HepG2 (cell line): ENCODE measurements at regions not wholly inside any gene's neighbourhood (a gene's known extent, or its start where the extent isn't known, plus 50 kb on each side); places are given as distances from the start of the nearest gene placed in this dataset.

Source experiments
- EZH2 ChIP-seq: conservative IDR thresholded peaks from 2 replicates; pipeline ENCODE4 v1.6.1; 2012; ENCODE audit warnings: mild to moderate bottlenecking, low read depth, low read length, moderate library complexity
- GLI4 ChIP-seq: sonication (generic); formaldehyde crosslinking; IDR thresholded peaks from 2 replicates; pipeline ENCODE4 v1.5.1; 2020; ENCODE audit warnings: missing genetic modification reagents, mild to moderate bottlenecking, moderate library complexity, borderline replicate concordance
- NFE2 ChIP-seq: sonication (generic); formaldehyde crosslinking; IDR thresholded peaks from 2 replicates; pipeline ENCODE4 v1.4.0; 2020; ENCODE audit warnings: missing genetic modification reagents
- POLR2A ChIP-seq, 2 experiments: IDR thresholded peaks; 2 replicates each; pipeline ENCODE4 v1.6.1; 2011; ENCODE audit warnings: low read depth in 2 of 2, low read length in 2 of 2, mild to moderate bottlenecking in 1 of 2, moderate library complexity in 1 of 2; ENCODE audit not compliant: insufficient read depth in 1 of 2
- RFX5 ChIP-seq: IDR thresholded peaks from 2 replicates; pipeline ENCODE4 v1.6.1; 2011; ENCODE audit warnings: low read depth, low read length, improper control_type of control experiment
- SUZ12 ChIP-seq: fragments of 150-350 bp; IDR thresholded peaks from 2 replicates; pipeline ENCODE4 v1.6.1; 2014; ENCODE audit warnings: low read depth, low read length
- ZNF20 ChIP-seq: sonication (generic); formaldehyde crosslinking; IDR thresholded peaks from 2 replicates; pipeline ENCODE4 v1.4.0; 2020; ENCODE audit warnings: mild to moderate bottlenecking, moderate library complexity, missing genetic modification reagents
- ZNF501 ChIP-seq: sonication (generic); formaldehyde crosslinking; IDR thresholded peaks from 2 replicates; pipeline ENCODE4 v1.5.1; 2020; ENCODE audit warnings: mild to moderate bottlenecking, moderate library complexity, missing genetic modification reagents
- ZSCAN29 ChIP-seq: sonication (generic); formaldehyde crosslinking; conservative IDR thresholded peaks from 2 replicates; pipeline ENCODE4 v1.4.0; 2020; ENCODE audit warnings: mild to moderate bottlenecking, missing genetic modification reagents
- TF ChIP-seq, protein P1 (sequence below): sonication (generic); formaldehyde crosslinking; conservative IDR thresholded peaks from 2 replicates; pipeline ENCODE4 v1.4.0; 2020; ENCODE audit warnings: missing genetic modification reagents
- TF ChIP-seq, protein P2 (sequence below): sonication (generic); formaldehyde crosslinking; IDR thresholded peaks from 2 replicates; pipeline ENCODE4 v1.4.0; 2020; ENCODE audit warnings: missing genetic modification reagents, borderline replicate concordance
- TF ChIP-seq, protein P3 (sequence below): sonication (generic); formaldehyde crosslinking; IDR thresholded peaks from 2 replicates; pipeline ENCODE4 v1.4.0; 2020; ENCODE audit warnings: missing genetic modification reagents
- TF ChIP-seq, protein P4 (sequence below): sonication (generic); formaldehyde crosslinking; IDR thresholded peaks from 2 replicates; pipeline ENCODE4 v1.5.0; 2020; ENCODE audit warnings: mild to moderate bottlenecking, missing genetic modification reagents, moderate library complexity
- TF ChIP-seq, protein P5 (sequence below): IDR thresholded peaks from 2 replicates; pipeline ENCODE4 v1.6.1; 2016; ENCODE audit warnings: low read depth, missing genetic modification reagents, missing compliant biosample characterization

DNA sequence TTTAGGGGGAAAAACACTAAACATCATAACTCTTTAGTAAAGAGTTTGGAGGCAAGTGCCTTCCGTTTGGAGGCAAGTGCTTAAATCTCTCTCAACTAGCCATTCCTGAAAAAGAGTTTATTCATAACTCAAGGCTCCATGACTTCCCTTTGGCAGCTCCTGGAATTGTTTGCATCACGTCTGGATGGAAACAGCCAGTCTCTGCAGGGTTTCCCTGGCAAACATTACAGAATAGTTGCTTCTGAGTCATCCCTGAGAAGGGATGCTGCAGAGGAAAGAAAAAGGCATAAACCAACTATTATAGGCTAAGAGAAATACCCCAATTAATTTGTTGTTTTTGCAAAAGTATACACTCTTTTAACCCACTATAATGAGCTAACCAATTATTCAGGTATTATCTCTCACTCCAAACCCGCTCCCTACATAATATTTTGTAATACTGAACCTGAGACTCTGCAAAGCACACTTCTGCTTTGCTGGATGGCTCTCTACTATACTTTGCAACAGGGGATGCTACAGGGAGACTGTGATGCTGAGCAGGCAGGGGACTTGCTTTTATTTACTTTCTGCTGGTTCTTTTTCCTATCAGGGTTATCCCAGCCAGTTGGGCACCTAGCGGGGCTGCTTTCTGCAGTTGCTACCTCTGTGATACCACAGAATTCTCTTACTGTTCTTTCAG lies 497.7 kb downstream of the FUT8 start:
- no peak for TF ChIP-seq EZH2
- TF ChIP-seq, protein P1, sequence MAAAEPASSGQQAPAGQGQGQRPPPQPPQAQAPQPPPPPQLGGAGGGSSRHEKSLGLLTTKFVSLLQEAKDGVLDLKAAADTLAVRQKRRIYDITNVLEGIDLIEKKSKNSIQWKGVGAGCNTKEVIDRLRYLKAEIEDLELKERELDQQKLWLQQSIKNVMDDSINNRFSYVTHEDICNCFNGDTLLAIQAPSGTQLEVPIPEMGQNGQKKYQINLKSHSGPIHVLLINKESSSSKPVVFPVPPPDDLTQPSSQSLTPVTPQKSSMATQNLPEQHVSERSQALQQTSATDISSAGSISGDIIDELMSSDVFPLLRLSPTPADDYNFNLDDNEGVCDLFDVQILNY (CRISPR knock-in tag), result no peak
- TF ChIP-seq ZSCAN29 (CRISPR knock-in tag), result no peak
- TF ChIP-seq, protein P2, sequence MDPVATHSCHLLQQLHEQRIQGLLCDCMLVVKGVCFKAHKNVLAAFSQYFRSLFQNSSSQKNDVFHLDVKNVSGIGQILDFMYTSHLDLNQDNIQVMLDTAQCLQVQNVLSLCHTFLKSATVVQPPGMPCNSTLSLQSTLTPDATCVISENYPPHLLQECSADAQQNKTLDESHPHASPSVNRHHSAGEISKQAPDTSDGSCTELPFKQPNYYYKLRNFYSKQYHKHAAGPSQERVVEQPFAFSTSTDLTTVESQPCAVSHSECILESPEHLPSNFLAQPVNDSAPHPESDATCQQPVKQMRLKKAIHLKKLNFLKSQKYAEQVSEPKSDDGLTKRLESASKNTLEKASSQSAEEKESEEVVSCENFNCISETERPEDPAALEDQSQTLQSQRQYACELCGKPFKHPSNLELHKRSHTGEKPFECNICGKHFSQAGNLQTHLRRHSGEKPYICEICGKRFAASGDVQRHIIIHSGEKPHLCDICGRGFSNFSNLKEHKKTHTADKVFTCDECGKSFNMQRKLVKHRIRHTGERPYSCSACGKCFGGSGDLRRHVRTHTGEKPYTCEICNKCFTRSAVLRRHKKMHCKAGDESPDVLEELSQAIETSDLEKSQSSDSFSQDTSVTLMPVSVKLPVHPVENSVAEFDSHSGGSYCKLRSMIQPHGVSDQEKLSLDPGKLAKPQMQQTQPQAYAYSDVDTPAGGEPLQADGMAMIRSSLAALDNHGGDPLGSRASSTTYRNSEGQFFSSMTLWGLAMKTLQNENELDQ, result no peak
- TF ChIP-seq, protein P3, sequence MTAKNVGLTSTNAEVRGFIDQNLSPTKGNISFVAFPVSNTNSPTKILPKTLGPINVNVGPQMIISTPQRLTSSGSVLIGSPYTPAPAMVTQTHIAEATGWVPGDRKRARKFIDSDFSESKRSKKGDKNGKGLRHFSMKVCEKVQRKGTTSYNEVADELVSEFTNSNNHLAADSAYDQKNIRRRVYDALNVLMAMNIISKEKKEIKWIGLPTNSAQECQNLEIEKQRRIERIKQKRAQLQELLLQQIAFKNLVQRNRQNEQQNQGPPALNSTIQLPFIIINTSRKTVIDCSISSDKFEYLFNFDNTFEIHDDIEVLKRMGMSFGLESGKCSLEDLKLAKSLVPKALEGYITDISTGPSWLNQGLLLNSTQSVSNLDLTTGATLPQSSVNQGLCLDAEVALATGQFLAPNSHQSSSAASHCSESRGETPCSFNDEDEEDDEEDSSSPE (CRISPR knock-in tag), result no peak
- no peak for TF ChIP-seq ZNF501 (CRISPR knock-in tag)
- TF ChIP-seq, protein P4, sequence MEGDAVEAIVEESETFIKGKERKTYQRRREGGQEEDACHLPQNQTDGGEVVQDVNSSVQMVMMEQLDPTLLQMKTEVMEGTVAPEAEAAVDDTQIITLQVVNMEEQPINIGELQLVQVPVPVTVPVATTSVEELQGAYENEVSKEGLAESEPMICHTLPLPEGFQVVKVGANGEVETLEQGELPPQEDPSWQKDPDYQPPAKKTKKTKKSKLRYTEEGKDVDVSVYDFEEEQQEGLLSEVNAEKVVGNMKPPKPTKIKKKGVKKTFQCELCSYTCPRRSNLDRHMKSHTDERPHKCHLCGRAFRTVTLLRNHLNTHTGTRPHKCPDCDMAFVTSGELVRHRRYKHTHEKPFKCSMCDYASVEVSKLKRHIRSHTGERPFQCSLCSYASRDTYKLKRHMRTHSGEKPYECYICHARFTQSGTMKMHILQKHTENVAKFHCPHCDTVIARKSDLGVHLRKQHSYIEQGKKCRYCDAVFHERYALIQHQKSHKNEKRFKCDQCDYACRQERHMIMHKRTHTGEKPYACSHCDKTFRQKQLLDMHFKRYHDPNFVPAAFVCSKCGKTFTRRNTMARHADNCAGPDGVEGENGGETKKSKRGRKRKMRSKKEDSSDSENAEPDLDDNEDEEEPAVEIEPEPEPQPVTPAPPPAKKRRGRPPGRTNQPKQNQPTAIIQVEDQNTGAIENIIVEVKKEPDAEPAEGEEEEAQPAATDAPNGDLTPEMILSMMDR (CRISPR knock-in tag), result no peak
- TF ChIP-seq NFE2, result no peak
- no peak for TF ChIP-seq GLI4
- TF ChIP-seq, protein P5, sequence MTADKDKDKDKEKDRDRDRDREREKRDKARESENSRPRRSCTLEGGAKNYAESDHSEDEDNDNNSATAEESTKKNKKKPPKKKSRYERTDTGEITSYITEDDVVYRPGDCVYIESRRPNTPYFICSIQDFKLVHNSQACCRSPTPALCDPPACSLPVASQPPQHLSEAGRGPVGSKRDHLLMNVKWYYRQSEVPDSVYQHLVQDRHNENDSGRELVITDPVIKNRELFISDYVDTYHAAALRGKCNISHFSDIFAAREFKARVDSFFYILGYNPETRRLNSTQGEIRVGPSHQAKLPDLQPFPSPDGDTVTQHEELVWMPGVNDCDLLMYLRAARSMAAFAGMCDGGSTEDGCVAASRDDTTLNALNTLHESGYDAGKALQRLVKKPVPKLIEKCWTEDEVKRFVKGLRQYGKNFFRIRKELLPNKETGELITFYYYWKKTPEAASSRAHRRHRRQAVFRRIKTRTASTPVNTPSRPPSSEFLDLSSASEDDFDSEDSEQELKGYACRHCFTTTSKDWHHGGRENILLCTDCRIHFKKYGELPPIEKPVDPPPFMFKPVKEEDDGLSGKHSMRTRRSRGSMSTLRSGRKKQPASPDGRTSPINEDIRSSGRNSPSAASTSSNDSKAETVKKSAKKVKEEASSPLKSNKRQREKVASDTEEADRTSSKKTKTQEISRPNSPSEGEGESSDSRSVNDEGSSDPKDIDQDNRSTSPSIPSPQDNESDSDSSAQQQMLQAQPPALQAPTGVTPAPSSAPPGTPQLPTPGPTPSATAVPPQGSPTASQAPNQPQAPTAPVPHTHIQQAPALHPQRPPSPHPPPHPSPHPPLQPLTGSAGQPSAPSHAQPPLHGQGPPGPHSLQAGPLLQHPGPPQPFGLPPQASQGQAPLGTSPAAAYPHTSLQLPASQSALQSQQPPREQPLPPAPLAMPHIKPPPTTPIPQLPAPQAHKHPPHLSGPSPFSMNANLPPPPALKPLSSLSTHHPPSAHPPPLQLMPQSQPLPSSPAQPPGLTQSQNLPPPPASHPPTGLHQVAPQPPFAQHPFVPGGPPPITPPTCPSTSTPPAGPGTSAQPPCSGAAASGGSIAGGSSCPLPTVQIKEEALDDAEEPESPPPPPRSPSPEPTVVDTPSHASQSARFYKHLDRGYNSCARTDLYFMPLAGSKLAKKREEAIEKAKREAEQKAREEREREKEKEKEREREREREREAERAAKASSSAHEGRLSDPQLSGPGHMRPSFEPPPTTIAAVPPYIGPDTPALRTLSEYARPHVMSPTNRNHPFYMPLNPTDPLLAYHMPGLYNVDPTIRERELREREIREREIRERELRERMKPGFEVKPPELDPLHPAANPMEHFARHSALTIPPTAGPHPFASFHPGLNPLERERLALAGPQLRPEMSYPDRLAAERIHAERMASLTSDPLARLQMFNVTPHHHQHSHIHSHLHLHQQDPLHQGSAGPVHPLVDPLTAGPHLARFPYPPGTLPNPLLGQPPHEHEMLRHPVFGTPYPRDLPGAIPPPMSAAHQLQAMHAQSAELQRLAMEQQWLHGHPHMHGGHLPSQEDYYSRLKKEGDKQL (CRISPR knock-in tag), result no peak
- no peak for TF ChIP-seq SUZ12
- TF ChIP-seq ZNF20 (CRISPR knock-in tag), result no peak
- TF ChIP-seq RFX5, result no peak
- TF ChIP-seq POLR2A (IDR thresholded peaks at IDR 0.05; ENCODE audit: insufficient read depth in 1 of 2, low read depth in 2 of 2, low read length in 2 of 2), result no peak
